ENCODE measurements at regions not wholly inside any gene's neighbourhood (a gene's known extent, or its start where the extent isn't known, plus 50 kb on each side); places are given as distances from the start of the nearest gene placed in this dataset.

- H3K9me3 ChIP-seq (ENCODE audit: control insufficient read depth in 2 of 2, insufficient read depth in 1 of 2, low read depth in 1 of 2, low read length in 1 of 2): no peaks in the 10 kb centered on the region
- no peak overlapping the region for H3K4me3 ChIP-seq (ENCODE audit: low read depth in 1 of 3, low read length in 3 of 3)
- H3K4me1 ChIP-seq (ENCODE audit: control insufficient read depth in 3 of 3, insufficient read depth in 2 of 3, low read depth in 1 of 3, low read length in 2 of 3): no peaks in the 10 kb centered on the region
- FAIRE-seq (no peak), DNase-seq (no peak)
- H3K36me3 ChIP-seq (ENCODE audit: control insufficient read depth in 3 of 3, insufficient read depth in 2 of 3, low read depth in 1 of 3, low read length in 3 of 3): no peaks in the 10 kb centered on the region
- no peak overlapping the region for H3K27ac ChIP-seq (ENCODE audit: low read depth in 1 of 3, low read length in 2 of 3)
- no peaks in the 10 kb centered on the region for H3K27me3 ChIP-seq (ENCODE audit: control insufficient read depth in 3 of 3, insufficient read depth in 3 of 3, low read length in 3 of 3)
These were observed 344.5 kb upstream of the PLET1 start for GRCh38 chr11:112605093-112605666.

GRCh38 chr11:112606656-112607055 lies 346.0 kb upstream of the PLET1 start:
- H3K4me3 ChIP-seq (ENCODE audit: low read depth in 1 of 3, low read length in 3 of 3): no peak overlapping the region
- no peak for DNase-seq
- no peaks in the 10 kb centered on the region for H3K9me3 ChIP-seq (ENCODE audit: control insufficient read depth in 2 of 2, insufficient read depth in 1 of 2, low read depth in 1 of 2, low read length in 1 of 2)
- FAIRE-seq: no peak
- no peak overlapping the region for H3K27ac ChIP-seq (ENCODE audit: low read depth in 1 of 3, low read length in 2 of 3)
- no peaks in the 10 kb centered on the region for H3K36me3 ChIP-seq (ENCODE audit: control insufficient read depth in 3 of 3, insufficient read depth in 2 of 3, low read depth in 1 of 3, low read length in 3 of 3)
- 80 to 87% (median 85%) methylated on average over 2 of the region's 2 CpGs for WGBS, 3 donors
- no peaks in the 10 kb centered on the region for H3K27me3 ChIP-seq (ENCODE audit: control insufficient read depth in 3 of 3, insufficient read depth in 3 of 3, low read length in 3 of 3)
- H3K4me1 ChIP-seq (ENCODE audit: control insufficient read depth in 3 of 3, insufficient read depth in 2 of 3, low read depth in 1 of 3, low read length in 2 of 3): no peaks in the 10 kb centered on the region

- no peak for FAIRE-seq
- WGBS, 3 donors: 63 to 81% (median 71%) methylated on average over 3 of the region's 3 CpGs
- Histone ChIP-seq H3K4me1 (ENCODE audit: control insufficient read depth in 3 of 3, insufficient read depth in 2 of 3, low read depth in 1 of 3, low read length in 2 of 3) (peaks cover 0 to 5% (median 2%) of the 10 kb centered on the region in 3 donors), H3K27me3 (ENCODE audit: control insufficient read depth in 3 of 3, insufficient read depth in 3 of 3, low read length in 3 of 3) (no peaks in the 10 kb centered on the region), H3K4me3 (ENCODE audit: low read depth in 1 of 3, low read length in 3 of 3) (no peak overlapping the region), H3K27ac (ENCODE audit: low read depth in 1 of 3, low read length in 2 of 3) (no peak overlapping the region), H3K36me3 (ENCODE audit: control insufficient read depth in 3 of 3, insufficient read depth in 2 of 3, low read depth in 1 of 3, low read length in 3 of 3) (no peaks in the 10 kb centered on the region), H3K9me3 (ENCODE audit: control insufficient read depth in 2 of 2, insufficient read depth in 1 of 2, low read depth in 1 of 2, low read length in 1 of 2) (no peaks in the 10 kb centered on the region)
- DNase-seq: no peak
These were observed 347.8 kb upstream of the PLET1 start for GRCh38 chr11:112608509-112608908.

GRCh38 chr11:112610494-112610893 lies 349.8 kb upstream of the PLET1 start:
- Histone ChIP-seq H3K27ac (ENCODE audit: low read depth in 1 of 3, low read length in 2 of 3) (no peak overlapping the region), H3K9me3 (ENCODE audit: control insufficient read depth in 2 of 2, insufficient read depth in 1 of 2, low read depth in 1 of 2, low read length in 1 of 2) (no peaks in the 10 kb centered on the region), H3K4me3 (ENCODE audit: low read depth in 1 of 3, low read length in 3 of 3) (no peak overlapping the region), H3K27me3 (ENCODE audit: control insufficient read depth in 3 of 3, insufficient read depth in 3 of 3, low read length in 3 of 3) (no peaks in the 10 kb centered on the region), H3K36me3 (ENCODE audit: control insufficient read depth in 3 of 3, insufficient read depth in 2 of 3, low read depth in 1 of 3, low read length in 3 of 3) (no peaks in the 10 kb centered on the region), H3K4me1 (ENCODE audit: control insufficient read depth in 3 of 3, insufficient read depth in 2 of 3, low read depth in 1 of 3, low read length in 2 of 3) (peaks cover 0 to 5% (median 2%) of the 10 kb centered on the region in 3 donors)
- DNase-seq (no peak), FAIRE-seq (no peak)

GRCh38 chr11:112610996-112611750 lies 350.0 kb upstream of the NCAM1 start:
- Histone ChIP-seq H3K4me3 (ENCODE audit: low read depth in 1 of 3, low read length in 3 of 3) (no peak overlapping the region), H3K4me1 (ENCODE audit: control insufficient read depth in 3 of 3, insufficient read depth in 2 of 3, low read depth in 1 of 3, low read length in 2 of 3) (peaks cover 0 to 5% (median 2%) of the 10 kb centered on the region in 3 donors), H3K36me3 (ENCODE audit: control insufficient read depth in 3 of 3, insufficient read depth in 2 of 3, low read depth in 1 of 3, low read length in 3 of 3) (no peaks in the 10 kb centered on the region), H3K27ac (ENCODE audit: low read depth in 1 of 3, low read length in 2 of 3) (no peak overlapping the region), H3K9me3 (ENCODE audit: control insufficient read depth in 2 of 2, insufficient read depth in 1 of 2, low read depth in 1 of 2, low read length in 1 of 2) (no peaks in the 10 kb centered on the region), H3K27me3 (ENCODE audit: control insufficient read depth in 3 of 3, insufficient read depth in 3 of 3, low read length in 3 of 3) (no peaks in the 10 kb centered on the region)
- WGBS, 3 donors: 74 to 84% (median 75%) methylated on average over 6 of the region's 6 CpGs
- DNase-seq (no peak), FAIRE-seq (no peak)

- Histone ChIP-seq H3K4me3 (ENCODE audit: low read depth in 1 of 3, low read length in 3 of 3) (no peak overlapping the region), H3K4me1 (ENCODE audit: control insufficient read depth in 3 of 3, insufficient read depth in 2 of 3, low read depth in 1 of 3, low read length in 2 of 3) (peaks cover 0 to 5% (median 2%) of the 10 kb centered on the region in 3 donors), H3K27ac (ENCODE audit: low read depth in 1 of 3, low read length in 2 of 3) (no peak overlapping the region), H3K36me3 (ENCODE audit: control insufficient read depth in 3 of 3, insufficient read depth in 2 of 3, low read depth in 1 of 3, low read length in 3 of 3) (no peaks in the 10 kb centered on the region), H3K9me3 (ENCODE audit: control insufficient read depth in 2 of 2, insufficient read depth in 1 of 2, low read depth in 1 of 2, low read length in 1 of 2) (no peaks in the 10 kb centered on the region), H3K27me3 (ENCODE audit: control insufficient read depth in 3 of 3, insufficient read depth in 3 of 3, low read length in 3 of 3) (peaks cover 0 to 2% (median 0%) of the 10 kb centered on the region in 3 donors)
- DNase-seq: no peak
- WGBS, 3 donors: 59 to 92% (median 71%) methylated on average over 7 of the region's 7 CpGs
- no peak for FAIRE-seq
These were observed 349.4 kb upstream of the NCAM1 start for GRCh38 chr11:112611771-112612170.

- Histone ChIP-seq H3K27ac (ENCODE audit: low read depth in 1 of 3, low read length in 2 of 3) (no peak overlapping the region), H3K27me3 (ENCODE audit: control insufficient read depth in 3 of 3, insufficient read depth in 3 of 3, low read length in 3 of 3) (peaks cover 0 to 4% (median 0%) of the 10 kb centered on the region in 3 donors), H3K36me3 (ENCODE audit: control insufficient read depth in 3 of 3, insufficient read depth in 2 of 3, low read depth in 1 of 3, low read length in 3 of 3) (no peaks in the 10 kb centered on the region), H3K9me3 (ENCODE audit: control insufficient read depth in 2 of 2, insufficient read depth in 1 of 2, low read depth in 1 of 2, low read length in 1 of 2) (no peaks in the 10 kb centered on the region), H3K4me3 (ENCODE audit: low read depth in 1 of 3, low read length in 3 of 3) (no peak overlapping the region), H3K4me1 (ENCODE audit: control insufficient read depth in 3 of 3, insufficient read depth in 2 of 3, low read depth in 1 of 3, low read length in 2 of 3) (peaks cover 0 to 5% (median 2%) of the 10 kb centered on the region in 3 donors)
- FAIRE-seq (no peak), DNase-seq (no peak)
- 41 to 74% (median 54%) methylated on average over 5 of the region's 5 CpGs for WGBS, 3 donors
These were observed 348.9 kb upstream of the NCAM1 start for GRCh38 chr11:112612250-112612849.

- peaks cover 0 to 5% (median 2%) of the 10 kb centered on the region in 3 donors for H3K4me1 ChIP-seq (ENCODE audit: control insufficient read depth in 3 of 3, insufficient read depth in 2 of 3, low read depth in 1 of 3, low read length in 2 of 3)
- H3K36me3 ChIP-seq (ENCODE audit: control insufficient read depth in 3 of 3, insufficient read depth in 2 of 3, low read depth in 1 of 3, low read length in 3 of 3): no peaks in the 10 kb centered on the region
- peak in 1 of 2 donors; percentile 52 for DNase-seq
- peaks cover 0 to 4% (median 0%) of the 10 kb centered on the region in 3 donors for H3K27me3 ChIP-seq (ENCODE audit: control insufficient read depth in 3 of 3, insufficient read depth in 3 of 3, low read length in 3 of 3)
- no peak for FAIRE-seq
- no peak overlapping the region for H3K27ac ChIP-seq (ENCODE audit: low read depth in 1 of 3, low read length in 2 of 3)
- H3K4me3 ChIP-seq (ENCODE audit: low read depth in 1 of 3, low read length in 3 of 3): no peak overlapping the region
- 31 to 60% (median 56%) methylated on average over 8 of the region's 8 CpGs for WGBS, 3 donors
- H3K9me3 ChIP-seq (ENCODE audit: control insufficient read depth in 2 of 2, insufficient read depth in 1 of 2, low read depth in 1 of 2, low read length in 1 of 2): no peaks in the 10 kb centered on the region
These were observed 347.9 kb upstream of the NCAM1 start for GRCh38 chr11:112613051-112613972.
